ENCODE measurements at regions not wholly inside any gene's neighbourhood (a gene's known extent, or its start where the extent isn't known, plus 50 kb on each side); places are given as distances from the start of the nearest gene placed in this dataset.

DNA sequence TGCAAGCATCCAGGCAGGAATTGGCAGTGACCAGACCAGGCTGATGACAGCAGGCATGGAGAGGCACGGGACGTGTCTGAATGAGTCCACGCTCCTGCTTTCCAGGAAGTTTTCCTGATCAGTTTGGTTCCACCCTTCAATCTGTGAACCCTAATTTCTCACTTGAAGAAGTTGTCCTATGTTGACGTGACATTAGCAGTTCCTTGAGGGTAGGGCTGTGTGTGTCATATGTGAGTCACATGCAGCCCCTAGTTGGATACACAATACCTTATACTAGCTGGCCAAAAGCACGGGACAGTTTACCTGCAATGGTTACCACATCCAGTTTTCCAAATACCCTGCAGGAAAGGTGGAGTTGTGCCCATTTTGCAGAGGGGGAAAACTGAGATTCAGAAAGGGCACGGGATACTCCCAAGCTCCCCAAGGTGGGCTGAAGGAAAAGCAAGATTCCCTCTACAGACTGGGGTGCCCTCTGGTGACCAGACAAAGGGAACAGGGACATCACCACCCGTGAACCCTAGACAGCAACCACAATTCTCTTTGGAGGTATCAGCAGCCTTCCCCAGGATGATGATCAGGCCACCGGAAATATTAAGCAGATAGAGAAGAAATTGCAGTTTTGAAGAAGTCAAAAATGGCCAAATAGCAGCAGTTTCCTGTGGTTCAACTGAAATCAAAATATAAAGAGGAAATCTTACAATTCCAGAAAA is 194.5 kb downstream of the PHETA1 start:
- intact Hi-C loops (cut with micrococcal nuclease; ENCODE audit: unreplicated experiment): loop anchor here (10.0 kb wide), 1 partner anchor 150 kb away; no protein-coding TSS in a partner anchor
- TF ChIP-seq, protein P1, sequence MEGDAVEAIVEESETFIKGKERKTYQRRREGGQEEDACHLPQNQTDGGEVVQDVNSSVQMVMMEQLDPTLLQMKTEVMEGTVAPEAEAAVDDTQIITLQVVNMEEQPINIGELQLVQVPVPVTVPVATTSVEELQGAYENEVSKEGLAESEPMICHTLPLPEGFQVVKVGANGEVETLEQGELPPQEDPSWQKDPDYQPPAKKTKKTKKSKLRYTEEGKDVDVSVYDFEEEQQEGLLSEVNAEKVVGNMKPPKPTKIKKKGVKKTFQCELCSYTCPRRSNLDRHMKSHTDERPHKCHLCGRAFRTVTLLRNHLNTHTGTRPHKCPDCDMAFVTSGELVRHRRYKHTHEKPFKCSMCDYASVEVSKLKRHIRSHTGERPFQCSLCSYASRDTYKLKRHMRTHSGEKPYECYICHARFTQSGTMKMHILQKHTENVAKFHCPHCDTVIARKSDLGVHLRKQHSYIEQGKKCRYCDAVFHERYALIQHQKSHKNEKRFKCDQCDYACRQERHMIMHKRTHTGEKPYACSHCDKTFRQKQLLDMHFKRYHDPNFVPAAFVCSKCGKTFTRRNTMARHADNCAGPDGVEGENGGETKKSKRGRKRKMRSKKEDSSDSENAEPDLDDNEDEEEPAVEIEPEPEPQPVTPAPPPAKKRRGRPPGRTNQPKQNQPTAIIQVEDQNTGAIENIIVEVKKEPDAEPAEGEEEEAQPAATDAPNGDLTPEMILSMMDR (IDR thresholded peaks at IDR 0.05; ENCODE audit: insufficient read depth in 1 of 2, low read depth in 1 of 2, low read length in 1 of 2, severe bottlenecking in 1 of 2, unreplicated experiment in 1 of 2): peak in 1 of 2 experiments; percentile 39
- H3K4me1 Mint-ChIP-seq (ENCODE audit: low read depth, unreplicated experiment): no peaks in the 10 kb centered on the region
- H3K9me3 ChIP-seq: no peaks in the 10 kb centered on the region
- H3K27ac Mint-ChIP-seq (ENCODE audit: unreplicated experiment): no peak overlapping the region
- no peak overlapping the region for H3K4me3 Mint-ChIP-seq (ENCODE audit: unreplicated experiment)
- 0 out of 2 replicates have a peak, but pooled peaks cover 1% of the 10 kb centered on the region for H3K27me3 ChIP-seq (replicated peaks; ENCODE audit: control insufficient read depth, insufficient read depth, low read length)
- DNase-seq: peak in 1 of 2 experiments; percentile 24
- no peak overlapping the region for H3K4me3 ChIP-seq (ENCODE audit: low read depth, low read length)
- H3K9me3 Mint-ChIP-seq (ENCODE audit: unreplicated experiment): no peaks in the 10 kb centered on the region
- ChIA-PET CTCF (no interaction called here), POLR2A (no interaction called here)
- no peaks in the 10 kb centered on the region for H3K36me3 ChIP-seq (ENCODE audit: control insufficient read depth, insufficient read depth, low read length)
- BruUV-seq (replicated peaks): no TSS peak
- H3K27me3 Mint-ChIP-seq (ENCODE audit: insufficient read depth, unreplicated experiment): peaks cover 27% of the 10 kb centered on the region
- no peaks in the 10 kb centered on the region for H3K36me3 Mint-ChIP-seq (ENCODE audit: insufficient read depth, unreplicated experiment)
- 0 out of 2 replicates have a peak, but pooled peaks cover 3% of the 10 kb centered on the region for H3K4me1 ChIP-seq

- Mint-ChIP-seq H3K4me3 (ENCODE audit: unreplicated experiment) (no peak overlapping the region), H3K27me3 (ENCODE audit: insufficient read depth, unreplicated experiment) (peaks cover 31% of the 10 kb centered on the region), H3K9me3 (ENCODE audit: unreplicated experiment) (no peaks in the 10 kb centered on the region), H3K27ac (ENCODE audit: unreplicated experiment) (no peak overlapping the region), H3K4me1 (ENCODE audit: low read depth, unreplicated experiment) (no peaks in the 10 kb centered on the region), H3K36me3 (ENCODE audit: insufficient read depth, unreplicated experiment) (no peaks in the 10 kb centered on the region)
- no peaks in the 10 kb centered on the region for H3K9me3 ChIP-seq
- H3K36me3 ChIP-seq (ENCODE audit: control insufficient read depth, insufficient read depth, low read length): no peaks in the 10 kb centered on the region
- BruUV-seq (replicated peaks): no TSS peak
- ChIA-PET POLR2A (no interaction called here), CTCF (no interaction called here)
- H3K4me1 ChIP-seq: 0 out of 2 replicates have a peak, but pooled peaks cover 3% of the 10 kb centered on the region
- 0 out of 2 replicates have a peak, but pooled peaks cover 1% of the 10 kb centered on the region for H3K27me3 ChIP-seq (replicated peaks; ENCODE audit: control insufficient read depth, insufficient read depth, low read length)
- no peak overlapping the region for H3K4me3 ChIP-seq (ENCODE audit: low read depth, low read length)
- intact Hi-C loops (cut with micrococcal nuclease; ENCODE audit: unreplicated experiment): loop anchor here (10.0 kb wide), 1 partner anchor 149 kb away; no protein-coding TSS in a partner anchor
- TF ChIP-seq, protein P1 (IDR thresholded peaks at IDR 0.05; ENCODE audit: insufficient read depth in 1 of 2, low read depth in 1 of 2, low read length in 1 of 2, severe bottlenecking in 1 of 2, unreplicated experiment in 1 of 2): no peak
- no peak for DNase-seq
These were observed 195.1 kb downstream of the PHETA1 start for GRCh38 chr12:111173836-111174235.

- Histone ChIP-seq H3K36me3 (ENCODE audit: control insufficient read depth, insufficient read depth, low read length) (no peaks in the 10 kb centered on the region), H3K27me3 (replicated peaks; ENCODE audit: control insufficient read depth, insufficient read depth, low read length) (0 out of 2 replicates have a peak, but pooled peaks cover 1% of the 10 kb centered on the region), H3K9me3 (no peaks in the 10 kb centered on the region), H3K4me3 (ENCODE audit: low read depth, low read length) (no peak overlapping the region), H3K4me1 (0 out of 2 replicates have a peak, but pooled peaks cover 3% of the 10 kb centered on the region)
- CTCF ChIA-PET: interaction anchor here (0.6 to 1.1 kb wide), 2 partner anchors 136 to 1300 kb away, joined by 3 read pairs; no protein-coding TSS in a partner anchor
- POLR2A ChIA-PET: no interaction called here
- TF ChIP-seq, protein P1 (IDR thresholded peaks at IDR 0.05; ENCODE audit: insufficient read depth in 1 of 2, low read depth in 1 of 2, low read length in 1 of 2, severe bottlenecking in 1 of 2, unreplicated experiment in 1 of 2): no peak
- H3K4me1 Mint-ChIP-seq (ENCODE audit: low read depth, unreplicated experiment): no peaks in the 10 kb centered on the region
- no TSS peak for BruUV-seq (replicated peaks)
- H3K36me3 Mint-ChIP-seq (ENCODE audit: insufficient read depth, unreplicated experiment): no peaks in the 10 kb centered on the region
- intact Hi-C loops (cut with micrococcal nuclease; ENCODE audit: unreplicated experiment): loop anchor here (10.0 kb wide), 1 partner anchor 149 kb away; no protein-coding TSS in a partner anchor
- no peak for DNase-seq
- H3K9me3 Mint-ChIP-seq (ENCODE audit: unreplicated experiment): no peaks in the 10 kb centered on the region
- no peak overlapping the region for H3K4me3 Mint-ChIP-seq (ENCODE audit: unreplicated experiment)
- no peak overlapping the region for H3K27ac Mint-ChIP-seq (ENCODE audit: unreplicated experiment)
- peaks cover 33% of the 10 kb centered on the region for H3K27me3 Mint-ChIP-seq (ENCODE audit: insufficient read depth, unreplicated experiment)
These were observed 195.5 kb downstream of the PHETA1 start for GRCh38 chr12:111173391-111173790.

All from Caco-2 (cell line).